Right lobe of liver (tissue), 4 donors: ENCODE measurements at regions not wholly inside any gene's neighbourhood (a gene's known extent, or its start where the extent isn't known, plus 50 kb on each side); places are given as distances from the start of the nearest gene placed in this dataset.

Source experiments
- CTCF ChIP-seq, 4 donors: fragments of 200-600 bp in 3 of 4; fragments of 450-650 bp in 1 of 4; IDR thresholded peaks; one replicate each; pipeline versions ENCODE4 v1.5.1 to v1.8.0; 2016 to 2022; ENCODE audit warnings: antibody characterized with exemption in 4 of 4, mild to moderate bottlenecking in 2 of 4
- POLR2A ChIP-seq: fragments of 450-650 bp; IDR thresholded peaks from one replicate; pipeline ENCODE4 v1.6.1; 2017; ENCODE audit warnings: antibody characterized with exemption, mild to moderate bottlenecking
- donor health status: DM: no; HTN: no; CAD: no.
- donor health status: DM: no; HTN: no; CAD: no.
- donor health status: DM: no; HTN: yes; CAD: no.

- TF ChIP-seq CTCF (IDR thresholded peaks at IDR 0.05) (no peak), POLR2A (no peak)
These were observed 225.9 kb upstream of the CITED2 start for GRCh38 chr6:139600343-139600742.
